Kidney (tissue), 13 donors: ENCODE measurements at regions not wholly inside any gene's neighbourhood (a gene's known extent, or its start where the extent isn't known, plus 50 kb on each side); places are given as distances from the start of the nearest gene placed in this dataset.

Source experiments
- DNase-seq, 5 donors: peaks; one replicate each; pipeline ENCODE4 v3.0.0-alpha.2; 2013 to 2020
- FAIRE-seq: peaks from 2 replicates; lab custom pipeline; 2012; peaks lifted over from hg19 to GRCh38; lab: Jason Lieb, UNC
- H3K27ac ChIP-seq, 2 donors: one replicate each; pipeline ENCODE4 v1.7.0; 2013; ENCODE audit warnings: low read depth in 2 of 2, low read length in 2 of 2, inconsistent platforms in 1 of 2
- H3K27me3 ChIP-seq: one replicate; pipeline ENCODE4 v1.7.1; 2013; ENCODE audit warnings: low read length, inconsistent platforms; ENCODE audit not compliant: control insufficient read depth, insufficient read depth
- H3K36me3 ChIP-seq, 3 donors: one replicate each; pipeline versions ENCODE4 v1.7.0 to v1.7.1; 2013; ENCODE audit warnings: low read length in 3 of 3, control low read depth in 1 of 3, inconsistent platforms in 1 of 3; ENCODE audit not compliant: insufficient read depth in 3 of 3, control insufficient read depth in 2 of 3
- H3K4me1 ChIP-seq, 3 donors: one replicate each; pipeline versions ENCODE4 v1.7.0 to v1.7.1; 2013; ENCODE audit warnings: low read length in 3 of 3, inconsistent platforms in 1 of 3, low read depth in 1 of 3; ENCODE audit not compliant: control insufficient read depth in 2 of 3, insufficient read depth in 2 of 3
- H3K4me3 ChIP-seq, 3 donors: one replicate each; pipeline versions ENCODE4 v1.7.0 to v1.8.1; 2013; ENCODE audit warnings: low read length in 3 of 3, control low read depth in 1 of 3, inconsistent platforms in 1 of 3
- H3K9ac ChIP-seq, 3 donors: one replicate each; pipeline versions ENCODE4 v1.7.0 to v1.7.1; 2013; ENCODE audit warnings: low read length in 3 of 3, control low read depth in 1 of 3, inconsistent platforms in 1 of 3
- H3K9me3 ChIP-seq, 3 donors: one replicate each; pipeline versions ENCODE4 v1.7.0 to v1.7.1; 2013; ENCODE audit warnings: low read length in 3 of 3, control low read depth in 1 of 3, inconsistent platforms in 1 of 3; ENCODE audit not compliant: control insufficient read depth in 2 of 3, insufficient read depth in 1 of 3
- CTCF ChIP-seq: IDR thresholded peaks from 3 replicates; pipeline ENCODE4 v1.5.1; 2012; ENCODE audit warnings: mild to moderate bottlenecking, moderate library complexity, borderline replicate concordance; ENCODE audit not compliant: insufficient read depth; ENCODE audit errors: extremely low read depth
- intact Hi-C: fragments of 100-400 bp; cut with DNase I; formaldehyde crosslinking; loops from one replicate; pipeline ENCODE4 v1.11.1; 2022
- donor health status: control.
- donor health status: control.
- donor health status: control.
- donor health status: control.
- donor health status: control.
- donor health status: DM: yes; HTN: yes; CAD: no.
- donor health status: Normal renal cell carcinoma (clear cell type).

DNA sequence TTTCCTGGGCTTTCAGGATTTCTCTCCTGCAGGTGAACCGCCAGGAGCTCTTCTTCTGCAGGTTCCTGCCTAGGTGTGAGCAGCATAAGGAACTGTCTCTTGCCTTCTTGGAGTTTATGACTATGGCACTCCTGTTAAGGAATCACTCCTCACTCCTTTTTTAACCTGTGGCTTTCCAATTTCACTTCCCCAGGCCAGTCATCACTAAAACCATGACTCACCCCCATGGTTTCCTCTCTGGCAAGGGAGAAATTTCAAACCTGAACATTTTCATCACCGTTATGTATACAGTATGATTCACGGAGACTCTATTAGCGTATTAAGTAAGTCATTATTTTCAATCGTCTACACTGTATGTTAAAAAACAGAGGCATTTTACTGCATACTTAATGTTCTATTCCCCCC lies 78.2 kb upstream of the ARID1B start:
- Histone ChIP-seq H3K9me3 (no peaks in the 10 kb centered on the region), H3K4me3 (no peak overlapping the region), H3K36me3 (no peaks in the 10 kb centered on the region), H3K4me1 (no peaks in the 10 kb centered on the region), H3K9ac (no peak overlapping the region), H3K27ac (no peak overlapping the region), H3K27me3 (no peaks in the 10 kb centered on the region)
- FAIRE-seq: no peak
- no peak for DNase-seq
- TF ChIP-seq CTCF: no peak
- intact Hi-C loops: no loop called here

DNA sequence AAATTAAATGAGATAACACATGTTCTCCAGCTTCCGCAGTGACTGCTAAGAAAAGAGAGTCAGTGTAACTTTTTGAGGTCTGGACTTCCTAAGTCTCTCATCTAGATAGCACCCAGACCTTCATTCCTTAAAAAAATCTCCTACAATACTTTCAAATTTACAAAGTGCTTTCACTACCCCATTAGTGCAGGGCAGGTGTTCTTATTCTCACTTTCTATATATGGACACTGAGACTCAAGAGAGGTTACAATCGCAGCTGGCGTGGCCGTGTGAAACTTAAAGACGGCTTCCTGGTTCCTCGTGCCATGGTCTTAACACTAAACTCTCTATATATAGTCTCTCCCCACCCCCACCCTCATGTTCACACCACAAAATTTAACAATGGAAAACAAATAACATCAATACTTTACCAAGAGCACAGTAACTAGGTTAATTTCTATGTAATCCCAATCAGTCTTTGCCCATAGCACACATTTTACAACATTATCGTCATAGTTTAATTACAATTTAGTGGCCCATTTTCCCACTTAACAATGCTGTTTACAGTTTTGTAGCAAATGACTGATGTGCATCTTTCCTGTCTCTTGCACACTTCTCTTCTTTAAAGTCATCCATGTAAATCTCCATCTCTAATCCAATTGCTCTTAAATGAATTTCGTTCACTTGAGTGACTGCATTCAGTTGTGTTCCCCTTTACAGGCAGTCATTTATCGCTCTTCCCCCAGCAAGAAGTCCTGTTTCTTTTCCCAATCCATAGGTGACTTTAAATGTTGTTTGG lies 78.8 kb upstream of the ARID1B start:
- H3K27ac ChIP-seq: no peak overlapping the region

GRCh38 chr6:156697225-156697830 lies 79.8 kb upstream of the ARID1B start:
- no peak for TF ChIP-seq CTCF
- Histone ChIP-seq H3K27ac (no peak overlapping the region), H3K36me3 (no peaks in the 10 kb centered on the region), H3K27me3 (no peaks in the 10 kb centered on the region), H3K4me1 (no peaks in the 10 kb centered on the region), H3K9me3 (no peaks in the 10 kb centered on the region), H3K4me3 (no peak overlapping the region), H3K9ac (no peak overlapping the region)
- DNase-seq (no peak), FAIRE-seq (no peak)
- intact Hi-C loops: no loop called here

More for the DNA sequence above, 78.8 kb upstream of the ARID1B start:
- H3K27me3 ChIP-seq: no peaks in the 10 kb centered on the region
- FAIRE-seq (no peak), DNase-seq (no peak)
- no peak overlapping the region for H3K4me3 ChIP-seq
- H3K4me1 ChIP-seq: no peaks in the 10 kb centered on the region
- intact Hi-C loops: no loop called here
- no peak overlapping the region for H3K9ac ChIP-seq
- no peak for TF ChIP-seq CTCF
- H3K9me3 ChIP-seq: no peaks in the 10 kb centered on the region
- H3K36me3 ChIP-seq: no peaks in the 10 kb centered on the region
